Stimulated activated CD4-positive, alpha-beta T cell treated with anti-CD3 and anti-CD28 coated beads, Interleukin-2, amount 100 ng/mL, for 48 hours (primary cell): ENCODE measurements at regions not wholly inside any gene's neighbourhood (a gene's known extent, or its start where the extent isn't known, plus 50 kb on each side); places are given as distances from the start of the nearest gene placed in this dataset.

Source experiments
- DNase-seq, 2 donors: peaks; one replicate each; pipeline ENCODE4 v3.0.0-alpha.2; 2020

- no peak for DNase-seq
Observed at GRCh38 chr2:204049635-204050034, 113.1 kb downstream of the ICOS start.

- no peak for DNase-seq
Observed at GRCh38 chr2:204050681-204051080, 114.1 kb downstream of the ICOS start.

GRCh38 chr2:204051476-204051875 lies 114.9 kb downstream of the ICOS start:
- no peak for DNase-seq

- no peak for DNase-seq
Observed at GRCh38 chr2:204051984-204052556, 115.5 kb downstream of the ICOS start.

- no peak for DNase-seq
Observed at GRCh38 chr2:204059016-204059415, 122.5 kb downstream of the ICOS start.

GRCh38 chr2:204060841-204061240 lies 124.3 kb downstream of the ICOS start:
- no peak for DNase-seq

- DNase-seq: no peak
Observed at GRCh38 chr2:204061241-204061640, 124.7 kb downstream of the ICOS start.

- DNase-seq: no peak
Observed at GRCh38 chr2:204064119-204064518, 127.6 kb downstream of the ICOS start.

- no peak for DNase-seq
Observed at GRCh38 chr2:204065566-204065965, 129.0 kb downstream of the ICOS start.

- DNase-seq: no peak
Observed at GRCh38 chr2:204066051-204066450, 129.5 kb downstream of the ICOS start.

- no peak for DNase-seq
Observed at GRCh38 chr2:204069804-204070203, 133.2 kb downstream of the ICOS start.

GRCh38 chr2:204072443-204073324 lies 136.1 kb downstream of the ICOS start:
- peak; percentile 80 to 83 for DNase-seq

- no peak for DNase-seq
Observed at GRCh38 chr2:204074456-204074855, 137.9 kb downstream of the ICOS start.

GRCh38 chr2:204078003-204078698 lies 141.6 kb downstream of the ICOS start:
- no peak for DNase-seq

- DNase-seq: no peak
Observed at GRCh38 chr2:204081487-204082425, 145.2 kb downstream of the ICOS start.

GRCh38 chr2:204086167-204086566 lies 149.6 kb downstream of the ICOS start:
- no peak for DNase-seq

GRCh38 chr2:204089105-204089504 lies 152.5 kb downstream of the ICOS start:
- DNase-seq: no peak

GRCh38 chr2:204089574-204089973 lies 153.0 kb downstream of the ICOS start:
- no peak for DNase-seq

GRCh38 chr2:204090021-204090420 lies 153.5 kb downstream of the ICOS start:
- no peak for DNase-seq

GRCh38 chr2:204104811-204105210 lies 168.2 kb downstream of the ICOS start:
- no peak for DNase-seq

- peak; percentile 31 to 35 for DNase-seq
Observed at GRCh38 chr2:204108330-204108751, 171.8 kb downstream of the ICOS start.

- DNase-seq: peak in 1 of 2 donors; percentile 25
Observed at GRCh38 chr2:204108781-204109295, 172.3 kb downstream of the ICOS start.
